K562 (cell line): ENCODE measurements at regions not wholly inside any gene's neighbourhood (a gene's known extent, or its start where the extent isn't known, plus 50 kb on each side); places are given as distances from the start of the nearest gene placed in this dataset.

Experiments used
- ATAC-seq: fragments of 200-7000 bp; cut with Tn5 transposase; 3 replicates; pipeline ENCODE4 v1.9.1; 2020; ENCODE audit warnings: moderate library complexity
- BruUV-seq: library from RNA; stranded (reverse); fragments of 400-500 nt; replicated peaks from 2 replicates; lab custom pipeline; 2021; lab: Mats Ljungman, UMichigan
- CTCF ChIA-PET: fragments of 300-600 bp; formaldehyde crosslinking; extraction: SDS; loops from one replicate; lab custom pipeline; 2021; ENCODE audit warnings: low intra/inter-chr PET ratio; lab: Yijun Ruan, JAX
- POLR2A ChIA-PET: fragments of 300-600, 350-650 bp; sonication (Branson Sonifier 250); formaldehyde crosslinking; extraction: SDS; loops from one replicate; lab custom pipeline; 2021; ENCODE audit warnings: antibody characterized with exemption, inconsistent platforms; lab: Yijun Ruan, JAX
- DNase-seq, 4 experiments: peaks; one replicate each; pipeline versions ENCODE4 v3.0.0 to v3.0.0-alpha.2; 2011 to 2018; ENCODE audit warnings: low spot score in 3 of 4, mixed read lengths in 3 of 4; ENCODE audit errors: extremely low read depth in 1 of 4
- FAIRE-seq: peaks from 2 replicates; lab custom pipeline; 2011; peaks lifted over from hg19 to GRCh38; lab: Jason Lieb, UNC
- H2AFZ ChIP-seq: 2 replicates; pipeline ENCODE4 v1.6.0; 2011; ENCODE audit warnings: low read depth, low read length, control low read depth, inconsistent platforms
- H3K27ac ChIP-seq: fragments of 200-600 bp; 3 replicates; pipeline ENCODE4 v1.8.0; 2011; ENCODE audit warnings: low read depth, mild to moderate bottlenecking, control low read depth, inconsistent platforms, low read length, moderate library complexity, mixed read lengths; ENCODE audit errors: extremely low read depth
- H3K27me3 ChIP-seq, 2 experiments: fragments of 300-600 bp in 1 of 2; 2 replicates in 1 of 2; 3 replicates in 1 of 2; pipeline versions ENCODE4 v1.6.0 to v1.8.0; 2011; ENCODE audit warnings: inconsistent platforms in 2 of 2, low read length in 2 of 2, mild to moderate bottlenecking in 1 of 2, mixed read lengths in 1 of 2, moderate library complexity in 1 of 2; ENCODE audit not compliant: control insufficient read depth in 2 of 2, insufficient read depth in 2 of 2
- H3K36me3 ChIP-seq: fragments of 300-600 bp; 3 replicates; pipeline ENCODE4 v1.8.0; 2011; ENCODE audit warnings: mild to moderate bottlenecking, low read length, inconsistent platforms; ENCODE audit not compliant: control insufficient read depth, insufficient read depth
- H3K4me1 ChIP-seq, 2 experiments: fragments of 200-600 bp in 1 of 2; replicated peaks in 1 of 2; 2 replicates in 1 of 2; 3 replicates in 1 of 2; pipeline versions ENCODE4 v1.5.1 to v1.8.0; 2011; ENCODE audit warnings: inconsistent platforms in 2 of 2, low read length in 2 of 2, mild to moderate bottlenecking in 1 of 2, mixed read lengths in 1 of 2, moderate library complexity in 1 of 2; ENCODE audit not compliant: control insufficient read depth in 2 of 2, insufficient read depth in 2 of 2
- H3K4me2 ChIP-seq: 2 replicates; pipeline ENCODE4 v1.6.1; 2011; ENCODE audit warnings: low read length, control low read depth, inconsistent platforms, mixed read lengths; ENCODE audit not compliant: insufficient read depth
- H3K4me3 ChIP-seq: fragments of 200-600 bp; sonication (generic), shearing (Covaris generic); 2 replicates; pipeline ENCODE4 v1.5.1; 2016; ENCODE audit warnings: control low read depth, inconsistent platforms
- H3K79me2 ChIP-seq: fragments of 200-600 bp; 3 replicates; pipeline ENCODE4 v1.8.0; 2011; ENCODE audit warnings: low read length, inconsistent platforms; ENCODE audit not compliant: control insufficient read depth, insufficient read depth
- H3K9ac ChIP-seq, 2 experiments: 2 replicates each; pipeline versions ENCODE4 v1.6.0 to v1.6.1; 2011; ENCODE audit warnings: low read depth in 2 of 2, low read length in 2 of 2, control low read depth in 1 of 2, inconsistent platforms in 1 of 2, mild to moderate bottlenecking in 1 of 2, mixed read lengths in 1 of 2; ENCODE audit not compliant: insufficient read depth in 1 of 2
- H3K9me1 ChIP-seq: one replicate; pipeline ENCODE4 v1.6.0; 2011; ENCODE audit warnings: inconsistent platforms, mild to moderate bottlenecking, low read length, moderate library complexity; ENCODE audit not compliant: control insufficient read depth, insufficient read depth
- H3K9me3 ChIP-seq: replicated peaks from 2 replicates; pipeline ENCODE4 v1.5.1; 2011; ENCODE audit warnings: low read depth, low read length, inconsistent platforms; ENCODE audit not compliant: control insufficient read depth, insufficient read depth
- H4K20me1 ChIP-seq: replicated peaks from 2 replicates; pipeline ENCODE4 v1.6.1; 2011; ENCODE audit warnings: low read length, inconsistent platforms, mixed read lengths; ENCODE audit not compliant: control insufficient read depth, insufficient read depth
- CBFB ChIP-seq: sonication (generic); formaldehyde crosslinking; IDR thresholded peaks from 2 replicates; pipeline ENCODE4 v1.4.0; 2020; ENCODE audit warnings: mild to moderate bottlenecking, missing genetic modification reagents
- DPF2 ChIP-seq: fragments of 450-650 bp; IDR thresholded peaks from 2 replicates; pipeline ENCODE4 v1.6.1; 2016
- EGR1 ChIP-seq: fragments of 450-650 bp; conservative IDR thresholded peaks from 2 replicates; pipeline ENCODE4 v1.6.1; 2017; ENCODE audit warnings: mild to moderate bottlenecking
- HMG20A ChIP-seq: fragments of 450-650 bp; formaldehyde crosslinking; conservative IDR thresholded peaks from 2 replicates; pipeline ENCODE4 v1.4.0; 2020; ENCODE audit warnings: mild to moderate bottlenecking, mixed read lengths
- IRF1 ChIP-seq: sonication (generic); formaldehyde crosslinking; IDR thresholded peaks from 2 replicates; pipeline ENCODE4 v1.8.0; 2022; ENCODE audit warnings: missing genetic modification reagents, mild to moderate bottlenecking, borderline replicate concordance
- MECOM ChIP-seq: fragments of 250-450 bp; sonication (Bioruptor Pico); IDR thresholded peaks from 2 replicates; pipeline ENCODE4 v1.8.0; 2022; ENCODE audit warnings: inconsistent platforms
- NCOA1 ChIP-seq: fragments of 450-650 bp; IDR thresholded peaks from 2 replicates; pipeline ENCODE4 v1.6.1; 2016; ENCODE audit warnings: low read depth
- SMARCE1 ChIP-seq: fragments of 450-650 bp; IDR thresholded peaks from 2 replicates; pipeline ENCODE4 v1.7.1; 2016; ENCODE audit warnings: mild to moderate bottlenecking
- TAL1 ChIP-seq: fragments of 450-650 bp; IDR thresholded peaks from 2 replicates; pipeline ENCODE4 v1.6.1; 2016; ENCODE audit warnings: mild to moderate bottlenecking
- TRIM24 ChIP-seq, 2 experiments: fragments of 450-650 bp; IDR thresholded peaks; 2 replicates each; pipeline ENCODE4 v1.6.1; 2016
- ZBTB33 ChIP-seq: sonication (generic); formaldehyde crosslinking; IDR thresholded peaks from 2 replicates; pipeline ENCODE4 v1.8.1; 2023; ENCODE audit warnings: mild to moderate bottlenecking, missing genetic modification reagents
- ZNF197 ChIP-seq: fragments of 200-800 bp; sonication (Bioruptor generic); IDR thresholded peaks from 2 replicates; pipeline ENCODE4 v1.6.1; 2016; ENCODE audit warnings: low read depth, missing genetic modification characterization, missing compliant biosample characterization
- ZNF584 ChIP-seq: fragments of 200-800 bp; sonication (Bioruptor generic); IDR thresholded peaks from 2 replicates; pipeline ENCODE4 v1.6.1; 2016; ENCODE audit warnings: low read depth, mild to moderate bottlenecking, missing genetic modification characterization, missing compliant biosample characterization
- ZNF76 ChIP-seq: fragments of 250-450 bp; sonication (Bioruptor Pico); IDR thresholded peaks from 2 replicates; pipeline ENCODE4 v1.4.0; 2020; ENCODE audit warnings: mild to moderate bottlenecking, moderate library complexity, borderline replicate concordance
- WGBS: fragments of 100-300 bp; shearing (Covaris generic); methylation state at CpG from one replicate; pipeline ENCODE4 v1.1.6; 2016; ENCODE audit warnings: low coverage, mixed read lengths; ENCODE audit not compliant: insufficient coverage; ENCODE audit errors: missing lambda C conversion rate; 5-methylcytosine and 5-hydroxymethylcytosine counted together
- in situ Hi-C: fragments of 300-500 bp; cut with MboI; formaldehyde crosslinking; loops from 4 replicates; pipeline ENCODE4 v1.15.0; 2018; ENCODE audit warnings: inconsistent platforms, mixed read lengths
- intact Hi-C: fragments of 100-400 bp; cut with micrococcal nuclease; formaldehyde crosslinking; loops from 2 replicates; pipeline ENCODE4 v1.14.2; 2022

DNA sequence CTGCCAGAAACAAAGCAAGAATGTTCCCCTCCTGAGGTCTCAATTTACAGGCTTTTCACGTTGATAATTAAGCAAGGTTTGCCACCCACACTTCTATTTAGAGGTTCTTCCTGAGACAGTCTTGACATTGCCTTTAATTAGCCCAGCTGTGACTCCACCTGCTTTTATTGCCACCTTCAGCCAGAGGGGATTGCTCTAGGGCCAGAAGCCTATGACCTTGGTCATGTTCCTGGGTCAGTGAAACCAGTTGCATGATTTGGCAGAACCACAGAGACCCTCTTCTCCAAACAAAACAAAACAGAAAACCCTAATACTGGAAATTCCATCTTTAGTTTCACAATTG, 89.8 kb downstream of the APIP start:
- Histone ChIP-seq H3K4me3 (no peak overlapping the region), H3K4me2 (peak overlapping the region; percentile 4; the same call in 1 of the 2 replicates), H3K79me2 (no peaks in the 10 kb centered on the region)

More for the DNA sequence above, 89.8 kb downstream of the APIP start:
- peak in 1 of 2 experiments; percentile 17; a peak in 1 of 4 replicates for TF ChIP-seq TRIM24 (IDR thresholded peaks at IDR 0.05)
- no peak for TF ChIP-seq IRF1 (CRISPR knock-in tag)
- no peak for TF ChIP-seq CBFB (CRISPR knock-in tag)
- no peak for TF ChIP-seq ZBTB33 (CRISPR knock-in tag)
- TF ChIP-seq TAL1, result 0 out of 2 replicates have a peak, but pooled peaks have one; percentile 13
- 0 out of 2 replicates have a peak, but pooled peaks have one; percentile 5 for TF ChIP-seq ZNF584 (CRISPR knock-in tag)
- 0 out of 2 replicates have a peak, but pooled peaks have one; percentile 26 for TF ChIP-seq MECOM (CRISPR knock-in tag)
- TF ChIP-seq DPF2, result 0 out of 2 replicates have a peak, but pooled peaks have one; percentile 29
- no peak for TF ChIP-seq ZNF197
- TF ChIP-seq EGR1, result 0 out of 2 replicates have a peak, but pooled peaks have one; percentile 2
- no peak for TF ChIP-seq ZNF76
- no peak for TF ChIP-seq SMARCE1
- TF ChIP-seq NCOA1, result no peak
- no peak for TF ChIP-seq HMG20A (CRISPR knock-in tag)
- in situ Hi-C loops, result no loop called here
- Histone ChIP-seq H3K9me1 (no peaks in the 10 kb centered on the region), H3K4me1 (peaks cover 10 to 25% of the 10 kb centered on the region in 2 experiments), H4K20me1 (no peaks in the 10 kb centered on the region), H3K36me3 (no peaks in the 10 kb centered on the region), H3K27me3 (no peaks in the 10 kb centered on the region), H3K9me3 (no peaks in the 10 kb centered on the region; the same call in 1 of the 2 replicates), H2AFZ (peak overlapping the region; percentile 62; the same call in 1 of the 2 replicates), H3K9ac (0 out of 4 replicates have a peak overlapping the region, but pooled peaks of 1 of the 2 experiments have one; percentile 16), H3K27ac (peak overlapping the region; percentile 60; the same call in 2 of the 3 replicates)
- no TSS peak for BruUV-seq
- 0% methylated on average over 1 of the region's 1 CpG for WGBS
- POLR2A ChIA-PET, result interaction anchor here (1.1 kb wide), 1 partner anchor 15 kb away, joined by 3 read pairs; no protein-coding TSS in a partner anchor
- DNase-seq (no peak), ATAC-seq (peak; percentile 5; the same call in 1 of the 3 replicates), FAIRE-seq (peak; percentile 54)
- CTCF ChIA-PET, result no interaction called here
- intact Hi-C loops, result no loop called here
